Body of pancreas (tissue), 4 donors: ENCODE measurements at regions not wholly inside any gene's neighbourhood (a gene's known extent, or its start where the extent isn't known, plus 50 kb on each side); places are given as distances from the start of the nearest gene placed in this dataset.

Source experiments
- ATAC-seq: fragments of 150-250 bp; one replicate; pipeline ENCODE4 v1.9.1; 2016
- DNase-seq, 4 donors: peaks; one replicate each; pipeline ENCODE4 v3.0.0-alpha.2; 2019
- H3K27ac ChIP-seq, 4 donors: fragments of 200-600 bp; sonication (generic); 1 replicate in 3 of 4; 2 replicates in 1 of 4; pipeline versions ENCODE4 v1.5.1 to v1.6.1; 2016 to 2019; ENCODE audit warnings: mild to moderate bottlenecking in 1 of 4, mixed read lengths in 1 of 4, moderate library complexity in 1 of 4
- H3K27me3 ChIP-seq, 2 donors: fragments of 200-600 bp; sonication (generic); one replicate each; pipeline ENCODE4 v1.6.0; 2016; ENCODE audit warnings: mild to moderate bottlenecking in 1 of 2
- H3K36me3 ChIP-seq, 2 donors: fragments of 200-600 bp; sonication (generic); replicated peaks in 1 of 2; 2 replicates each; pipeline ENCODE4 v1.5.1; 2016; ENCODE audit warnings: low read depth in 2 of 2; ENCODE audit not compliant: insufficient read depth in 1 of 2
- H3K4me1 ChIP-seq: fragments of 200-600 bp; sonication (generic); one replicate; pipeline ENCODE4 v1.6.0; 2016
- H3K4me3 ChIP-seq, 2 donors: fragments of 200-600 bp; sonication (generic); 1 replicate in 1 of 2; 2 replicates in 1 of 2; pipeline ENCODE4 v1.5.1; 2016 to 2019
- H3K9me3 ChIP-seq, 3 donors: fragments of 200-600 bp; sonication (generic); 1 replicate in 2 of 3; 2 replicates in 1 of 3; pipeline ENCODE4 v1.5.1; 2016
- POLR2A ChIP-seq, 3 donors: fragments of 450-650 bp; IDR thresholded peaks; one replicate each; pipeline ENCODE4 v1.6.1; 2016; ENCODE audit warnings: antibody characterized with exemption in 3 of 3, mild to moderate bottlenecking in 2 of 3
- WGBS, 2 donors: methylation state at CpG; one replicate each; pipeline ENCODE4 v1.1.5; 2017; 5-methylcytosine and 5-hydroxymethylcytosine counted together
- intact Hi-C: fragments of 100-400 bp; cut with DNase I; formaldehyde crosslinking; loops from one replicate; pipeline ENCODE4 v1.15.1; 2023
- TF ChIP-seq, protein P1 (sequence below), 7 experiments: fragments of 450-650 bp in 4 of 7; fragments of 200-600 bp in 3 of 7; sonication (generic) in 3 of 7; IDR thresholded peaks; one replicate each; pipeline ENCODE4 v1.5.1; 2016 to 2019; ENCODE audit warnings: antibody characterized with exemption in 7 of 7

DNA sequence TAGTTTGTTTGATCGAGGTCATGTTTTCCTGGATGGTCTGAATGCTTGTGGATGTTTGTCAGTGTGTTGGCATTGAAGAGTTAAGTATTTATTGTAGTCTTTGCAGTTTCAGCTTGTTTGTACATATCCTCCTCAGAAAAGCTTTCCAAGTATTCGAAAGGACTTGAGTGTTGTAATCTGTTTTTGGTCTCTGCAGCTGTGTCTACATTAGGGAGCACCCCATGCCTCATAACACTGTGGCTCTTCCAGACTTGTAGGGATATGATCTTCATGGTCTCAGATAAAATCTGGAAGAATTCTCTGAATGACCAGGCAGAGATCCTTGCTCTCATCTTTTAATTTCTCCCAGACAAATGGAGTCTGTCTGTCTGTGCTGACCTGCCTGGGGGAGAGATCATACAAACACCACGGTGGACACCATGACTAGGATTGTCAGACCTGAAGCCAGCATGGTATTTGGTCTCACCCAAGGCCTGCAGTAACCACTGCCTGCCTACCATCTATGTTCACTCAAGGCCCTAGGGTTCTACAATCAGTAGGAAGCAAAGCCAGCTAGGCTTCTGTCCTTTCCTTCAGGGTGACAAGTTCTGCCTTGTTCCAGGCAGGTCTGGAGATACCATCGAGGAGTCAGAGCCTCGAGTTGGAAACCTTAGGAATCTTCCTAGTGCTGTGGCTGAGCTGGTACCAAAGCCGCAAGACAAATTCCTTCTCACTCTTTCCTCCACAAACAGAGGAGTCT, 114.7 kb upstream of the KHDRBS2 start:
- WGBS, 2 donors = 60 to 66% methylated on average over 6 of the region's 6 CpGs
- Histone ChIP-seq H3K36me3 (no peaks in the 10 kb centered on the region), H3K9me3 (no peaks in the 10 kb centered on the region), H3K4me3 (no peak overlapping the region), H3K4me1 (no peaks in the 10 kb centered on the region), H3K27me3 (no peaks in the 10 kb centered on the region), H3K27ac (no peak overlapping the region)
- DNase-seq (no peak), ATAC-seq (no peak)
- intact Hi-C loops = no loop called here
- TF ChIP-seq, protein P1, sequence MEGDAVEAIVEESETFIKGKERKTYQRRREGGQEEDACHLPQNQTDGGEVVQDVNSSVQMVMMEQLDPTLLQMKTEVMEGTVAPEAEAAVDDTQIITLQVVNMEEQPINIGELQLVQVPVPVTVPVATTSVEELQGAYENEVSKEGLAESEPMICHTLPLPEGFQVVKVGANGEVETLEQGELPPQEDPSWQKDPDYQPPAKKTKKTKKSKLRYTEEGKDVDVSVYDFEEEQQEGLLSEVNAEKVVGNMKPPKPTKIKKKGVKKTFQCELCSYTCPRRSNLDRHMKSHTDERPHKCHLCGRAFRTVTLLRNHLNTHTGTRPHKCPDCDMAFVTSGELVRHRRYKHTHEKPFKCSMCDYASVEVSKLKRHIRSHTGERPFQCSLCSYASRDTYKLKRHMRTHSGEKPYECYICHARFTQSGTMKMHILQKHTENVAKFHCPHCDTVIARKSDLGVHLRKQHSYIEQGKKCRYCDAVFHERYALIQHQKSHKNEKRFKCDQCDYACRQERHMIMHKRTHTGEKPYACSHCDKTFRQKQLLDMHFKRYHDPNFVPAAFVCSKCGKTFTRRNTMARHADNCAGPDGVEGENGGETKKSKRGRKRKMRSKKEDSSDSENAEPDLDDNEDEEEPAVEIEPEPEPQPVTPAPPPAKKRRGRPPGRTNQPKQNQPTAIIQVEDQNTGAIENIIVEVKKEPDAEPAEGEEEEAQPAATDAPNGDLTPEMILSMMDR (IDR thresholded peaks at IDR 0.05) = no peak
- no peak for TF ChIP-seq POLR2A (IDR thresholded peaks at IDR 0.05)

DNA sequence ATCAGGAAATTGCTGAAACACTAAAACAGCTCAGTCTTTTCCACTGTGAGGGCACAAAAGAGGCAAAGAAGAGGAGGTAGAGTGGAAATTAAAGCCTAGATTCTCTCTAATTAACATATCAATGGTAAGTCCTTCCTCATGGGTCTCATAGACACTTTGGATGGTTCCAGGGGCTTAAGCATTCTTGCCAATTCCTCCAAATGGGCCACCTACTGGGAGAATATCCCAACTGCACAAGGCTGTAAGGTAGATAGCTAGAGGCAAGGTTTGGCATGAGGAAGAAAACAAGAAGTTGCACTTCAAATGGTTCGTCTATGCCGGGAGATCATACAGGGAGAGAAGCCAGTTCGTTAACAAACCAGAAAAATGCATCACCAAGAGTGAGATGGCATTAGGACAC, 107.6 kb upstream of the KHDRBS2 start:
- H3K27me3 ChIP-seq = no peaks in the 10 kb centered on the region
- 54 to 73% methylated on average over 3 of the region's 3 CpGs for WGBS, 2 donors
- H3K4me1 ChIP-seq = no peaks in the 10 kb centered on the region
- no peaks in the 10 kb centered on the region for H3K36me3 ChIP-seq
- DNase-seq (no peak), ATAC-seq (no peak)
- no peak overlapping the region for H3K27ac ChIP-seq
- TF ChIP-seq, protein P1 (IDR thresholded peaks at IDR 0.05) = no peak
- no peak for TF ChIP-seq POLR2A (IDR thresholded peaks at IDR 0.05)
- no peak overlapping the region for H3K4me3 ChIP-seq
- no peaks in the 10 kb centered on the region for H3K9me3 ChIP-seq
- intact Hi-C loops = no loop called here

DNA sequence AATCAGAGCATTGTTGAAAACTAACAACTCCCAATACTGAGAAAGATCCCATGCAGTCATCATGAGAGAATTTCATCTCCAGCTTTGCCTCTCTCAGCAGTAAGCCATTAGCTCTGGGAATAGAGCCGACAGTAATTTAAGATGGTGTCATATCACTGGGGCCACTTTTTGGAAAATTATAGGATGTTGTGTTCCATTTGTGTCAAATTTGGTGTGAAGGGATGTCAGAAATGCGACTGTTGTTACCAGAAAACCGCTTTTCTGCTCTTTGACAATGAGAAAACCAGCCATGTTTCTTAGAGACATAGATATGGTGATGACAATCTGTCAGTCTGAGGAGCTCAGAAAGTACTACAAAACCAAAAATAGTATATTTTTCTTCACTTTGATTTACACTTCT, 106.3 kb upstream of the KHDRBS2 start:
- TF ChIP-seq POLR2A (IDR thresholded peaks at IDR 0.05) = no peak
- TF ChIP-seq, protein P1 (IDR thresholded peaks at IDR 0.05) = no peak
- intact Hi-C loops = no loop called here

DNA sequence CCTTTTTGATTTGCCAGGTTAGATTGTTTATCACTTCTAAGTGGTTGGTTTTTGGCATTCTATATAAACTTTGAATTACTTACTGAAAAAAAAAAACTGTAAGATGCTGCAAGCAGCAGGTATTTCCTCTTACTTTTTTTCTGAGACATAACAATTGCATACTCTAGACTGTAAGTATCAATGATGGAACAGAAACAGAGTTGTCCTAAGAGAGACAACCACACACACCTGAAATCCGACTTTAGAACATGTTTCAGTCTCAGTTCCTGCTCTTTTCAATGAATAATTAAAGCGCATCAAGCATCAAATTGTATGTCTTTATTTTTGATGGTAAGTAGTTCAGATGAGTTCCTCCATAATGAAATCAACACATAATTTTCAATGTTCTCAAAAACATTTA, 105.3 kb upstream of the KHDRBS2 start:
- Histone ChIP-seq H3K27ac (no peak overlapping the region), H3K9me3 (no peaks in the 10 kb centered on the region), H3K4me3 (no peak overlapping the region), H3K27me3 (no peaks in the 10 kb centered on the region), H3K36me3 (no peaks in the 10 kb centered on the region), H3K4me1 (no peaks in the 10 kb centered on the region)
- TF ChIP-seq, protein P1 (IDR thresholded peaks at IDR 0.05) = no peak
- TF ChIP-seq POLR2A (IDR thresholded peaks at IDR 0.05) = no peak
- DNase-seq = no peak
- ATAC-seq = no peak
- intact Hi-C loops = no loop called here
- WGBS, 2 donors = 60 to 68% methylated on average over 2 of the region's 2 CpGs

More for the DNA sequence above, 106.3 kb upstream of the KHDRBS2 start:
- DNase-seq = no peak
- no peak overlapping the region for H3K27ac ChIP-seq
- no peak overlapping the region for H3K4me3 ChIP-seq
- no peak for ATAC-seq
- H3K36me3 ChIP-seq = no peaks in the 10 kb centered on the region
- WGBS, 2 donors = 35 to 54% methylated on average over 3 of the region's 3 CpGs
- H3K9me3 ChIP-seq = no peaks in the 10 kb centered on the region
- H3K4me1 ChIP-seq = no peaks in the 10 kb centered on the region
- H3K27me3 ChIP-seq = no peaks in the 10 kb centered on the region

DNA sequence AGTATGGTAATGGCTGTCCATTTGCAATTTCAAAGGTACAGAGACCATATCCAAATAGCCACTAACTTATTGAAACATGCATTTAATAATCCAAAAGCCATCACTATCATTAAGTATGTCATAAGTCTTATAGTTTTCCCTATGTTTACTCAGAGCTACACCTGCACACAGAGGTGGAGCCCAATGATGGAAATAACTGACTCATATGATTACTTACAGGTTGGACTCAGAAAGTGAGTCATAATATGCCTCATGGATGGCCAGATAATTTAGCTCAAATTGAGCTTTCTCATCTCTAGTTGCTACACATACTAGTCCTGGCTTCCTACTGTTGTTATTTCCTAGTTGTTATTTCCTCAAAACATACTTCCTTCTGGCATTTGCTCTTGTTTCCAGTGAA, 104.4 kb upstream of the KHDRBS2 start:
- ATAC-seq (no peak), DNase-seq (no peak)
- H3K9me3 ChIP-seq = no peaks in the 10 kb centered on the region
- no peak overlapping the region for H3K27ac ChIP-seq
- no peaks in the 10 kb centered on the region for H3K27me3 ChIP-seq
- intact Hi-C loops = no loop called here
- no peak overlapping the region for H3K4me3 ChIP-seq
- TF ChIP-seq, protein P1 (IDR thresholded peaks at IDR 0.05) = no peak
- no peak for TF ChIP-seq POLR2A (IDR thresholded peaks at IDR 0.05)
- H3K36me3 ChIP-seq = no peaks in the 10 kb centered on the region
- H3K4me1 ChIP-seq = no peaks in the 10 kb centered on the region
